Ishikawa (cell line): ENCODE measurements at regions not wholly inside any gene's neighbourhood (a gene's known extent, or its start where the extent isn't known, plus 50 kb on each side); places are given as distances from the start of the nearest gene placed in this dataset.

ENCODE experiments used
- CEBPB ChIP-seq: IDR thresholded peaks from 2 replicates; pipeline ENCODE4 v1.6.1; 2012
- CREB1 ChIP-seq: IDR thresholded peaks from 2 replicates; pipeline ENCODE4 v1.6.1; 2012; ENCODE audit warnings: low read depth
- EGR1 ChIP-seq: IDR thresholded peaks from 2 replicates; pipeline ENCODE4 v1.6.1; 2012
- EP300 ChIP-seq: IDR thresholded peaks from 2 replicates; pipeline ENCODE4 v1.6.1; 2012; ENCODE audit warnings: borderline replicate concordance
- FOXM1 ChIP-seq: IDR thresholded peaks from 2 replicates; pipeline ENCODE4 v1.6.1; 2012; ENCODE audit warnings: low read depth, borderline replicate concordance
- MAX ChIP-seq: IDR thresholded peaks from 2 replicates; pipeline ENCODE4 v1.6.1; 2012
- NFIC ChIP-seq: IDR thresholded peaks from 2 replicates; pipeline ENCODE4 v1.6.1; 2012
- RAD21 ChIP-seq: IDR thresholded peaks from 2 replicates; pipeline ENCODE4 v1.6.1; 2012; ENCODE audit warnings: low read depth
- REST ChIP-seq: IDR thresholded peaks from 2 replicates; pipeline ENCODE4 v1.6.1; 2012; ENCODE audit warnings: low read depth, mild to moderate bottlenecking
- TAF1 ChIP-seq: IDR thresholded peaks from 2 replicates; pipeline ENCODE4 v1.6.1; 2012; ENCODE audit warnings: low read depth, mild to moderate bottlenecking
- TCF12 ChIP-seq: IDR thresholded peaks from 2 replicates; pipeline ENCODE4 v1.6.1; 2012; ENCODE audit warnings: low read depth
- TEAD4 ChIP-seq: IDR thresholded peaks from 2 replicates; pipeline ENCODE4 v1.6.1; 2012
- USF1 ChIP-seq: IDR thresholded peaks from 2 replicates; pipeline ENCODE4 v1.6.1; 2012
- YY1 ChIP-seq: IDR thresholded peaks from 2 replicates; pipeline ENCODE4 v1.6.1; 2012; ENCODE audit warnings: low read depth

GRCh38 chr2:150282357-150282756 is 205.1 kb downstream of the RND3 start:
- TF ChIP-seq RAD21 (no peak), EGR1 (no peak), TAF1 (no peak), EP300 (no peak), NFIC (no peak), FOXM1 (no peak), CREB1 (no peak), REST (no peak), TEAD4 (no peak), YY1 (no peak), TCF12 (no peak), MAX (no peak), USF1 (no peak), CEBPB (no peak)
